H4 (cell line): ENCODE measurements at regions not wholly inside any gene's neighbourhood (a gene's known extent, or its start where the extent isn't known, plus 50 kb on each side); places are given as distances from the start of the nearest gene placed in this dataset.
"Not testable (repeated sequence)": the region's sequence is repeated elsewhere in the genome, so short reads cannot be mapped to it uniquely, and the experiment has no call there.

ENCODE experiments used
- DNase-seq: peaks from one replicate; pipeline ENCODE4 v3.0.0-alpha.2; 2015; ENCODE audit warnings: low spot score

DNA sequence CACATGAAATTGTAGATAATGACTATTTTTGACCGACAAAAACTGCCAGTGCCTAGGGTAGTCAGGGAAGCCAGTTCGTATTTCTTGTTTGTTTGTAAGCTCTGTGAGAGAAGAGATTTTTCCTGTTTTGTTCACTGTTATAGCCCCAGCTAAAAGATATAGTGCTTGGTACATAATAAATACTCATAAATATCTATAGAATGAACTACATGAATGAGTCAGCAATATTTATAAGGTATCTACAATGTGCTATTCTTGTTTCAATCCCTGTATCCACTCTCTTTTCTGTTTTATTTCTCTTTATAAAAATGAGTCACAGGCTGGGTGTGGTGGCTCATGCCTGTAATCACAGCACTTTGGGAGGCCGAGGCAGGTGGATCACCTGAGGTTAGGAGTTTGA lies 275.6 kb upstream of the FANCL start:
- no peak for DNase-seq

DNA sequence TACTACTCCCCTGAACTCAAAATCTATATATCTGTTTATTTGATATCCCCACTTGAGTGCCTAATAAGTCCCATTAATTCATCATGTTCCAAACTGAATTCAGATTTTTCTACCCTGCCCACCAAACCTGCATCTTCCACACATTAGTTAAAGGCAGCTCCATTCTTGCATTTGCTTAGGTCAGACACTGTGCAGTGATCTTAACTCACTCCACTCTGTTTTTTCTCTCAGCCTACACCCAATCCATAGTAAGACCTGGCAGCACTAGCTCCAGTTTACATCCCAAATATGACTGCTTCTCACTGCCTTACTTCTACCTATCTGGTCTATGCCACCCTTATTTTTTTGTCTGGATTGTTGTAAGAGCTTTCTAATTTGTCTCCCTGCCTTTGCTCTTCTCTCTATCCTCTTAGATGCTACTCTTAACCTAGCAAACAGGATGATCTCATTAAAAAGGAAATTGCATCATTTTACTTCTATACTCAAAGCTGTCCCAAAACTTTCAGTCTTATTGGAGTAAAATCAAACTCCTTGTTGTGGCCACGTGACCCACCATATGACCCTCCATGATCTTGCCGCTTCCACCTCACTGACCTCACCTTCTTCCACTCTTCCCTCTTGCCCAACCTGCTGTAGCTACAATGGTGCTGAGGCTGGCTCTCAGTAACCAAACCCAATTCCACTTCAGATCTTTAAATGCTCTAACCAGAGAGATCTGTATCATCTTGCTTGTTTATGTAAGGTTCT lies 274.9 kb upstream of the FANCL start:
- peak; percentile 44 for DNase-seq

DNA sequence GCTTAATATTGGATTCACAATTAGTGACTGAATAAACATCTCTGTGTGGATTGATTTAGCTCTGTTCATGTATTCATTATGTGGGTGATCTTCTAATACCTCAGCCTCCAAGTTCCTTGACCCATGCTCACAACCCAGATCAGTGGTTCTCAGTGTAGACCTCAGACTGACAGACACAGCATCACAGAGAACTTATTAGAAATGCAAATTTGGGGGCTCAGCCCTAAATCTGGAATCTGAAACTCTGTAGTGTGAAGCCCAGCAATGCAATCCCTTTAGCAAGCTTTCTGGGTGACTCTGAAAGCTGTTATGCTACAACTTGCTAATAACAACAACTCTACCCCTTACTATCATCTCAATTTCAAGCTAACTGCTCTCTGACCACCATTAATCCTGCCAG lies 273.1 kb upstream of the FANCL start:
- no peak for DNase-seq

DNA sequence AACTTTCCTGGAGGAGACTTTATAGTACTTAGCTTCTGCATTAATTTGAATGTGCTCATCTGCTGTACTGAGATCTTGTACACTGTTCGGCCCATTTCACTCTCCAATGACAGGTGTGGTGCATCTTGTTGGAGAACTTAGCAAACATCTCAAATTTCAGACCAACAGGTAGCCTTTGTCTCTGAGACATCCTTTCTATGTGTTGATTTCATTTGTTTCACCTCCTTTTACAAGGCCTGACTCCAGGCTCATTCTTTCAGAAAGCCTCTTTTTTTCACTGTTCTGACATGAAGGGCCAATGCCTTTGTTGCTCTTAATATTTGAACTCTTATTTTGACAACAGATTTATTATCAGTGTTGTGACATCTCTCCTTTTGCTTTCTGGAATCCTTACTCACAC lies 271.8 kb upstream of the FANCL start:
- DNase-seq: no peak

DNA sequence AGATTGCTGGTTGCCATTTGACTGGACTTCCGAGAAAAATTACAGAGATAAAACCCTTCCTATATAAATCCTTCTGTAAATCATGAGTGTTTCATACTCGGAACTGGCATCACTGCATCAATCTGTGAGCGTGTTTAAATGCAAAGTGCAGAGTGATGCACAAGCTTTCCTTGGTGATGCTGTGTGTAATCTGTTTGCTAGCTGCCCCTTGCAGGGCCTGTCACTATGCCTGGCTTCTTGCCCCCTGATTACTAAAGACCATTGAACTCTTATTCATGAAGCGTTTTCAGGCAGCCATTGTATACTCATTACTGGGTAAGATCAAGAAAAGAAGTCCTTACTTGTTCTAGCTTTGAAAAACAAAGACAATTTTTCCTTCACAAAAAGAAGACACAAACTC lies 266.9 kb upstream of the FANCL start:
- no peak for DNase-seq

DNA sequence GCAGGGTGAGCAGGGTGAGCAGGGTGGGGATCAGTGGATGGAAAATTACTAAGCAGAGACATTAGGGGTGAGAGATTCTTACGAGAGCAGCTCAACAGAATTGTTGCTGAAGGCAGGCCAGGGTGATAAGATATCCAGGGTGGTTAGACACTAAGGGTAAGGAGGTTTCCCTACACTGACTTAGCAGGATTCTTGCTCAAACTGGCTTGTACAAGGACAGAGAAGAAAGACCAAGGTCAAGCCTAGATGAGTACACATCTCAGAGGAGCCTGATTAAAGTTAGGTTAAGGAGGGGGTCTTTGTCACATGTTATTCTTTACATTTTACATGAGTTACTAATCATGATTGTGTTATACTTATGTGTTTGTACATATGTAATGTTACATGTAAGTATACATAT lies 262.8 kb upstream of the FANCL start:
- DNase-seq: no peak

DNA sequence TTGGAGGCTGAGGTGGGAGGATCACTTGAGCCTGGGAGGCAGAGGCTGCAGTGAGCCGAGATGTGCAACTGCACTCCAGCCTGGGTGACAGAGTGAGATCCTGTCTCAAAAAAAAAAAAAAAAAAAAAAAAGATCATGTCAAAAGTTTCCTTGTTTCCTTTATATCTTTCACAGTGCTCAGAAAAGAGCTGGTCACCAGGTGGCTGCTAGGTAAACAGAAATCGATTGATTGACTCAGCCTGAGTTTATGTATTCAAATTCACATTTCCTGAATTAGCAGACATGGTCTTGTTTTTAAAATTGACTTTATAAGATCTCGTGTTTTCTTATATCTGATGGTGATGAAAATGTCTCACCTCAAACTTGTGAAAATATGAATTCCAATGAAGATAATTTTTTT lies 261.8 kb upstream of the FANCL start:
- no peak for DNase-seq

DNA sequence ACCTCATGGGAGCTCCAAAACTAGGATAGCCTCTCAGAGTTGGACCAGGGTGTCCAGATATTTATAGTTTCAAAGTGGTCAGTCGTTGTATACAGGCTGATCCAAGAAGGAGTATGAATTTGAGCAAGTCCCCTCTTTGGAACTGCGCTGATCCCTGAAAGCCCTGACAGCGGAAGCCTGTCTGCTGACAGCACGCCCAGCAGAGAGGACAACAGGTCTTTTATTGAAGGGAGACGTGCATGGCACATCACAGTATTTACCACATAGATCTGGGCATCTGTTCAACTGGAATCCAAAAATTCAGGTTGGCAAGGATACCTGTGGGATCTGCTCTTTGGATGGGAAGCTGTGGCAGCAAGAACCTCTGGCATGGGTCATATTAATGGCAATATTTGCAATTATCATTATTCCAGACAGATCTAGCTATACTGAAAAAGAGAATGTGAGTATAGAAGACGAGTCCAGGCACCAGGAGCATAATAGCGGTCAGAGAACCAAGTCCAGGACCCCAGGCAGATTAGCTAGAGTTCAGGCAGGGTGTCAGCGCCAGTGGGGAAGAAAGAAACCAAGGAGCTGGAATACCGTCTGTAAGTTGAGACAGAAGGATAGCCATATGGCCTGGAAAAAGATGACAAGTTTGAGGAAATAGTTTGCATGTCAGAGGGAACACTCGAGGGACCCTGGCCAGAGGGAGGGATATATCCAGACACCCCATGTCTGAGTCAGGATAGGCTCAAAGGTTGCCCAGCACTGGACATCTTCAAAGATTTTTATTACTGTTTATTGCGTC lies 260.4 kb upstream of the FANCL start:
- DNase-seq: no peak

DNA sequence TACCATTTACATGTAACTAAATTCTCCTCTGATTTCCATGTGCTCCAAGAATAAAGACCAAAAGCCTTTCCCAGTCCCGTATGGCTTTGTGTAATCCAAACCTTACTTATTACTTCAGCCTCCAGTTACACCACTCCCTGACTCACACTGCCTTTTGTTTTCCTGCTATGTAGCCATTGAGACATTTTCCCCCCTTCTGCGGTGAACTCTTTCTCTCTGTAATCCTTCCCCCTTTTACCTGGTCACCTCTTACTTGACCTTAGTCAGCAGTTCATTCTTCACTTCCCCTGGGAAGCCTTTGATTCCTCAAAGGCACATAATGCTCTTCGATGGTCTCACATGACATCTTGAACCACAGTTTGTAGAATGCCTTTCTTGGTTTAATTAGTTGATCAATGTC lies 256.0 kb upstream of the FANCL start:
- no peak for DNase-seq

DNA sequence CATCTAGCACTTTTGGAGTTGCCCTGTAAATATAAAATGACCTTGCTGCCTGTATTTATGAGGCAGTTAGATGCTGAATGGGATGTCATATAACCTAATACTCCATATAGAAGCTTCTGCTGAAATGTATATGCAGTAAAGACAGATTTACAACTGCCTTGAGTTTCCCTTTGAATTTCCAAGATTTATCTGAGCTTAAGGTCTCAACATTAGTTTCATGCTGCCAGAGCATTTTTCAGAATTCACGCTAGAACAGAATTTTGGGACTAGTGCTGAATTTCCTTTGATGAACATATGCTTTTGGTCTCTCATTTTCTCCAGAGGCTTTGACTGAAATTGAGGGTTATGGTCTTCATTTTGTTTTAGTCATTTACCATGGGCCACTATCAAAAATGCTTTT lies 254.7 kb upstream of the FANCL start:
- DNase-seq: no peak

DNA sequence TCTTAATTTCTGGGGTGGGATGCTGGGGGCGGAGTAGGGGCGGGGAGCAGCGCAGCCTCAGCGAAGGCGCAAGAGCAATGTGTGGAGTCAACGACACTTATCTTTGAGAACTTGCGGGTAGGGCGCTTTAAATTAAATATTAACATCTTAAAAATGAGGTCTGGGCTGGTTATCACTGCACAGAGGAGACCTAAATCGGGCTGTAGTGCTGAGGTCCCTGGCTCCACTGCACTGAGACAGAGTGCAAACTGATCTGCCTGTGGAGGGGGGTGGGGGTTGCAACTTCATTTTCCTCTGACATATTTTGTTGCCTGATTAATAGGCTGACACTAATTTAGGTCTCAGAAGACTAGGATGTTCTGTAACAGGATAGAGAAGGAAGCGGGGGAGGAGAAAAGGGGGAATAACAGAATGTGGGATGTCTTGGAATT lies 253.0 kb upstream of the FANCL start:
- DNase-seq: no peak

DNA sequence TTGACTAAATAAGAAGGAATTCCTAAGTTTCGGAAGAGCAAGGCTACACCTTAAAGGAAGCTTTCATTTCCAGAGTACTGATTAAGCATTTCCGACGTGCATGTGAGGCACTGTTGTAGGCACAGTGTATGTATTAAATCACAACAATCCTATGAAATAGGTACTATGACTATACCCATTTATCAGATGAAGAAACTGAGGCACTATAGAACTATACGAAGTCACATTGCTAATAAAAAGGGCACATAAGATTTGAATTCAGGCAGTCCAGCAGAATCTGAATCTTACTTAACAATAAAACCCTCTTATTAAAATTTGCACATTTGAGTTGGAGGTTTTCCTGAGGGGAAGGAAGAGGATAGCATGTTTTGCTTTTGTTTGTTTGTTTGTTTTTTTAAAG lies 243.5 kb upstream of the FANCL start:
- DNase-seq: no peak

DNA sequence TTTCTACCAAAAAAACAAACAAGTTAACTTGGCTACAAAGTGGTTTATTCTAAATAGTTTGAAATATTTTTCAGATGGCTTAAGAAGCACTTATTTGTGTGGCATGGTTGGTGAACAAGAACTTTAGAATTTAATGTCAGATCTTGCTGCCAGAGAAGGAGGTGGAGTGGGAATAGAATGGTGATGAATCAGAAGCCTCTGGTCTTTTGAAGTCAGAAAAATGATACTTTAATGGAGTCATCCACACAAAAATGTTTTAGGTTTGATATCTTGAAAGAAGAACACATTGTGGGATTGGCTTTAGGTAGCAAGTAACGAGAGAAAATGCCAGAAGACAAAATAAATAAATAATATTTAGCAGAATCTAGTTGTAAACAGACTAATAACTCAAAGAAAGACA lies 243.1 kb upstream of the FANCL start:
- DNase-seq: peak; percentile 16

DNA sequence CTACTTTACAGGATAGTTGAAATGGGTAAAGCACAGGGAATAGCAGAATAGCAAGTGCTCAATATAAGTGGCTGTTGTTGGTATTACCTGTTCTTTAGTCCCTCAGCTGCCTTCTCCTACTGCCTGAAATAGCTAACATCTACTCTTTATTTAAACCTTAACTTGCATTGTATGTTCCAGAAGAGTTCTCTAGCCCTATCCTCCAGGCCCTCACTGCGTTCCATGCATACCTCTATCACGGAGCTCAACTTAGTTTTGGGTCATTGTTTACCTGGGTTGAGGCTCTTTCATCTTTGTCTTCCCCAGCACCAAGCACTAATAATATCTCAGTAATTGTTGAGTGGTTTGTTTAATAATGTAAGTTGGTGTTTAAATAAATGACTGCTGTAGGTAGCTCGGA lies 242.2 kb upstream of the FANCL start:
- DNase-seq: no peak

DNA sequence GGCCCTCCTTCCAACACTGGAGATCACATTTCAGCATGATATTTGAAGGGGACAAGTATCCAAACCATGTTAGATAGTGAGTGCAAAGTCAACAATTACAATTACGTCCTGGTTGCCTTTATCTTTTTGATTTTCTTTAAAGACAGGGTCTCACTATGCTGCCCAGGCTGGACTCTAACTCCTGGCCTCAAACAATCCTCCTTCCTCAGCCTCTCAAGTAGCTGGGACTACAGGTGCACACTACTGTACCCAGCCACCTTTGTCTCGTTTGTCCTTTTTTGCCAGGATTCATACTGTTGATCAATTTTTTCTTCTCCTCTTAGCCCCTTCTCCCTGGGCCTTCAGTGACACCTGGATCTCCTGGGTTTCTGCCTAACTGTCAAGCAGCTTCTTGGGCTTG lies 240.5 kb upstream of the FANCL start:
- DNase-seq: no peak

DNA sequence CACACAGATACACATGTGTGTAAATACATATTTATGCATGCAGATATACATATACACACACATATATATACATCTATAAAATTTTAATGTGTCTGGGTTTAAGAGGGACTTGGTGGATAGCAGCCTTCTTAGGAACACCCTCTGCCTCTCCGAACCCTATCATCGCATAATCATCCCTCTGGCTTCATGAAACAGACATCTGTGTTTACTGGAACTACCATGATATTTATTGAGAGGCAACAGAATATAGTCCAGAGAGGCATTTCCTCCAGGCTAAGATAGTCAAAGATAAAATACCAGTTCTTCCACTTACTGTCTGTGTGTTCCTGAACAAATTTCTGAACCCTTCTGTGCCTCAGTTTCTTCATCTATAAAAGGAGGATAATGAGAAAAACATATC lies 239.0 kb upstream of the FANCL start:
- DNase-seq: no peak

DNA sequence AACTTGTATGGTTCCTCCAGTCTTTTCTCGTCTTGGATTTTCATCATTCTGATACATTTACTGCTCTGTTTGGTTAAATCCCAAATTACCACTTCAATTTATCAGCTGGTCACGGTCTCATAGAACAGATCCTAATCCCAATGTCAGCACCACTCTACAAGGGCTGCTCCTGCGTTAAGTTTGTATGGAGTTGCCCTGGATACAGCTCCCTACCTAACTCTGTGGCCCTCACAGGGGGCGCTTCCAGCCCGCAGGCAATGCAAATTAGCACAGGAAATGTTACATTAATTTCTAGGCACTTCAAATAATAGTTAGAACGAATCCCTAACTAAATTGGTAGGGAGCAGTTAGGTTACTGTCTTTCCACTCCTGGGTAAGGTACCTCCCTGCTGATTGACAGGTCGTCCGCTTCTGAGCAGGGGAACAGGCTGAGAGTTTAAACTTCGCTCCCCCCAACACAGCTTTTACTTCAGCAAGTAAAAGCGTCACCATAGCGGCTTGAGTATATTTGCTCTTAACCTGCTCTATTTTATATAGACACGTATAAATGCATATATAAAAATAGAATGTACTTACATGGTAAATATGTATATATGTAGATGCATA lies 238.5 kb upstream of the FANCL start:
- no peak for DNase-seq

DNA sequence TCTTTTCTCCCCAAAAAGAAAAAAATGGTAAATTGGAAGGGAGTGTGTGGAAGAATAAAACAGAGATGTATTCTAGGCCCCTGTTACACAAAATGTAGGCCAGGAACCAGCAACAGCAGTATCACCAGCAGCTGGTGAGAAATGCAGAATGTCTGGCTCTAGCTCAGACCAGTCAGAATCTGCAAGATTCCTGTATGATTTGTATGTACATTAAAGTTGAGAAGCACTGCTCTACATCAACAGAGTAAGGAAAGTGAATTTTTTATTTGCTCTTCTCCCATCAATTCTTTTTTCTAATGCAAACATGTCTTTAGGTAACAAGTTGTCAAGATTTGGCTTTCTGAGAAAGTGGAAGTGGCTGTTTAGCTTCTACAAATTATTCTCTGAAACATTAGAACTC lies 235.4 kb upstream of the FANCL start:
- DNase-seq: no peak

DNA sequence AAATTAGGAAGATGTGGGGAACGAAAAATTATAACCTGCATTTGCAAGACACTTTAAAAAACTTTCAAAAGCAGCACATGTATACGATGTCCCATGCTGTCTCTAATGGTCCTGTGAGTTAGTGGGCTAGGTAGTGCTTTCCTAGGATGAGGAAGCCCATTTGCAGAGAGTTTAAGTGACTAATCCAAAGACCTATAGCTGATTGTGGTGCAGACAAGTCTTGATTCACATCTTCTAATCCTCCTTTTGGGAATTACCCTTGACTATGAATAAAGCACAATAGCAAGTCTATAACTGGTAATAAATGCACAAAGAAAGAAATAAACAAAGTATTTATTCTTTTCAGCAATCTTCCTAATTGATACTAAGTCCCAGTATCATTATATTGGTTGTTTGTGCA lies 234.6 kb upstream of the FANCL start:
- no peak for DNase-seq

DNA sequence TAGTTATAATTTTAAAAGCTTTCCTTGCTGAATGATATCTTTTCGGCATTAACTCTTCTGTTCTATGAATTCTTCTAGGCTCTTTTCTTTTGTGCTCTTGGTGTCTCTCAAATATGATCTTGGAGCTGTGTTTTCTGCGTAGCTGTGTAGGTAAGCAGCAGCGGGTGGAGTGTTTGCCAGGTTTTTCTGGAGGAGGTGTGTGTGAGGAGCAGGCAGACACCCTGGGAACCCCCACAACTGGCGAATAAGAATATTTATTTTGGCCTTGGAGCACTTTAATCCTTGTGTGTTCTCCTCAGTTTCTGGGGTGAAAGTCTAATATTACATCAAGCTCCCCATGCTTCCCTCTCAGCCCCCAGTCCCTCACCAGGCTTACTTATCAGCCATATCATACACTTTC lies 232.0 kb upstream of the FANCL start:
- no peak for DNase-seq

DNA sequence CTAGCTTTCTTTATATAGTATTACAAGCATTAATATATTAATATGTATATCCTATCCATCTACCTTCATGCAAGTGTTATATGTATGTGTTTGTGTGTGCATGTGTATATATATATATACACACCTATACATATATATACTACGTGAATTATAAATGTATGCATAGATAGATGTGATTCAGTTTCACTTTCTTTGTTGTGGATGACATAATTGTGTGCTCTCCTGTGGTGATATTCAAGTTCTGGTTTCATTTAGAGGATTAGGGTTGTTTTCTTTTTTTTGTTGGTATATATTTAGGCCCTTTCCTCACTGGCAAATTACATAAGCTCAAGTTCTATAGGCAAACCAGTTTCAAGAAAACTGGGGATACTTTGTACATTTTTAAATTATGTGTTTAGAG lies 225.7 kb upstream of the FANCL start:
- DNase-seq: no peak

DNA sequence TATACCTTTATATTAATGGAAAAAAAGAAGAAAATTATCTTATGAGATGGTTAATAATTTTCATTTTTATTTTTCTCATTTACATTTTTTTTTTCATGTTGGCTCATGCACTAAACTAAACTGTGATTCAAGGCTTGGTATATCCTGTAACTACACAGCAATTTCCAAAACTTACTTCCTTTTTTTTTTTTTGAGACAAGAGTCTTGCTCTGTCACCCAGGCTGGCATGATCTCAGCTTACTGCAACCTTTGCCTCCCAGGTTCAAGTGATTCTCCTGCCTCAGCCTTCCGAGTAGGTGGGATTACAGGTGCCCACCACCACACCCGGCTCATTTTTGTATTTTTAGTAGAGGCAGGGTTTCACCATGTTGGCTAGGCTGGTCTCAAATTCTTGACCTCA lies 224.9 kb upstream of the FANCL start:
- DNase-seq: not testable (repeated sequence)

DNA sequence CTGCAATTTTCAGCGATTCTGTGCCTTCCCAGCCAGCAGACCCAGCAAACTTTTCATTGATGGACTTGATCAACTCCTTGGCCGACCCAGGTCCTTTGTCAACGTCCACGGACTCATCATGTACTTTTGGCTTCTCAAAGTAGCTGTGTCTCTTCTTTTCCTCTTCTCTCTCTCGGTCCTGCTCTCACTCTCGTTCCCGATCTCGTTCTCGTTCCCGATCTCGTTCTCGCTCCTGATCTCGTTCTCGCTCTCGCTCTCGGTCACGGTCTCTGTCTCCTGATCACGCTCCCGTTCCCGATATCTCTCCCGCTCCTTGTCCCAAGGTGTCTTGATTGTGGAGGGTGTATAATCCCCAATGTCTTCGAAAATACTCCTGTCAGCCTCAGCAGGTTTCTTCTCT lies 219.5 kb upstream of the FANCL start:
- no peak for DNase-seq
